Esophagus squamous epithelium (tissue), 5 donors: ENCODE measurements at regions not wholly inside any gene's neighbourhood (a gene's known extent, or its start where the extent isn't known, plus 50 kb on each side); places are given as distances from the start of the nearest gene placed in this dataset.

Experiments used
- DNase-seq: peaks from one replicate; lab custom pipeline; 2025; lab: John Stamatoyannopoulos, UW
- H3K27ac ChIP-seq, 4 donors: fragments of 200-600 bp; sonication (generic); one replicate each; pipeline ENCODE4 v1.5.1; 2016 to 2019; ENCODE audit warnings: mild to moderate bottlenecking in 1 of 4
- H3K27me3 ChIP-seq, 4 donors: fragments of 200-600 bp; sonication (generic); 1 replicate in 3 of 4; 2 replicates in 1 of 4; pipeline versions ENCODE4 v1.5.1 to v1.6.0; 2017 to 2021; ENCODE audit warnings: antibody characterized with exemption in 1 of 4
- H3K36me3 ChIP-seq, 3 donors: fragments of 200-600 bp; sonication (generic); one replicate each; pipeline ENCODE4 v1.5.1; 2016 to 2019
- H3K4me1 ChIP-seq, 3 donors: fragments of 200-600 bp; sonication (generic); one replicate each; pipeline ENCODE4 v1.5.1; 2017 to 2019
- H3K4me3 ChIP-seq, 4 donors: fragments of 200-600 bp; sonication (generic); 1 replicate in 3 of 4; 2 replicates in 1 of 4; pipeline ENCODE4 v1.5.1; 2016 to 2019; ENCODE audit warnings: mild to moderate bottlenecking in 2 of 4, moderate library complexity in 1 of 4
- H3K9me3 ChIP-seq, 3 donors: fragments of 200-600 bp; sonication (generic); one replicate each; pipeline ENCODE4 v1.5.1; 2016 to 2019
- CTCF ChIP-seq, 6 experiments: fragments of 450-650 bp in 4 of 6; fragments of 200-600 bp in 2 of 6; sonication (generic) in 2 of 6; IDR thresholded peaks; one replicate each; pipeline ENCODE4 v1.5.1; 2016 to 2019; ENCODE audit warnings: antibody characterized with exemption in 6 of 6, mild to moderate bottlenecking in 4 of 6, moderate library complexity in 4 of 6
- POLR2A ChIP-seq, 4 donors: fragments of 450-650 bp; IDR thresholded peaks; one replicate each; pipeline ENCODE4 v1.6.1; 2017; ENCODE audit warnings: antibody characterized with exemption in 4 of 4, mild to moderate bottlenecking in 4 of 4, moderate library complexity in 3 of 4
- WGBS, 2 donors: methylation state at CpG; one replicate each; pipeline ENCODE4 v1.1.5; 2018; 5-methylcytosine and 5-hydroxymethylcytosine counted together
- intact Hi-C: fragments of 100-400 bp; cut with DNase I; formaldehyde crosslinking; loops from one replicate; pipeline ENCODE4 v1.15.0; 2022
- donor health status: DM: yes; HTN: yes; CAD: no.

GRCh38 chr4:10212400-10212799 lies 95.8 kb upstream of the WDR1 start:
- no peak overlapping the region for H3K4me3 ChIP-seq
- no peak for DNase-seq
- intact Hi-C loops, result no loop called here
- no peaks in the 10 kb centered on the region for H3K4me1 ChIP-seq
- no peak for TF ChIP-seq POLR2A (IDR thresholded peaks at IDR 0.05)
- TF ChIP-seq CTCF (IDR thresholded peaks at IDR 0.05), result no peak
- H3K36me3 ChIP-seq, result no peaks in the 10 kb centered on the region
- 67 to 80% methylated on average over 1 to 2 of the region's 2 CpGs for WGBS, 2 donors
- H3K9me3 ChIP-seq, result no peaks in the 10 kb centered on the region
- H3K27ac ChIP-seq, result no peak overlapping the region
- no peaks in the 10 kb centered on the region for H3K27me3 ChIP-seq

GRCh38 chr4:10207116-10207515 lies 90.5 kb upstream of the WDR1 start:
- no peak for DNase-seq
- Histone ChIP-seq H3K4me1 (no peaks in the 10 kb centered on the region), H3K27ac (no peak overlapping the region), H3K36me3 (no peaks in the 10 kb centered on the region), H3K9me3 (no peaks in the 10 kb centered on the region), H3K27me3 (no peaks in the 10 kb centered on the region), H3K4me3 (no peak overlapping the region)
- WGBS, 2 donors, result 58 to 62% methylated on average over 4 of the region's 4 CpGs
- intact Hi-C loops, result no loop called here
- TF ChIP-seq POLR2A (IDR thresholded peaks at IDR 0.05), result no peak
- TF ChIP-seq CTCF (IDR thresholded peaks at IDR 0.05), result no peak

DNA sequence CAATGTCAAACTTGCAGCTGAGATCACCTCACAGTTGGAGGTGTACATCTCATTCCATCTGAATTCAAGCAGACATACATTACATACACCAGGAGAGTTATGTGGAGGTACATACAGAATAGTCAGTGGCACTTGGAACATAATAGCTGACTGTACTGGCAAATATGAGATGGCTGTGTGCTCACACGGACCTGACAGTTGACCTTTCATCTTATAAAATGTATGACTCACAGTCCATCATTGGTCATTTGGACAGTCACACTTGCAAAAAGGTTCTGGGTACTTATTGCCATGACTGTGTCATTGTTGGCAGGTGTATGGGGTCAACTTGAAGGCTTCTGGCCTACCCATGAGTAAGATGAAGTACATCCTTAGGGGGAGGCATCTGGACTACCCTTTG lies 88.6 kb upstream of the WDR1 start:
- intact Hi-C loops, result no loop called here
- DNase-seq, result no peak
- Histone ChIP-seq H3K4me3 (no peak overlapping the region), H3K27ac (no peak overlapping the region), H3K36me3 (no peaks in the 10 kb centered on the region), H3K4me1 (no peaks in the 10 kb centered on the region), H3K9me3 (no peaks in the 10 kb centered on the region), H3K27me3 (peaks cover 0 to 7% (median 0%) of the 10 kb centered on the region in 4 donors)
- 38 to 57% methylated on average over 1 of the region's 1 CpG for WGBS, 2 donors
- TF ChIP-seq POLR2A (IDR thresholded peaks at IDR 0.05), result no peak
- TF ChIP-seq CTCF (IDR thresholded peaks at IDR 0.05), result no peak

- Histone ChIP-seq H3K27ac (no peak overlapping the region), H3K27me3 (peaks cover 0 to 7% (median 0%) of the 10 kb centered on the region in 4 donors), H3K4me3 (no peak overlapping the region), H3K36me3 (no peaks in the 10 kb centered on the region), H3K9me3 (no peaks in the 10 kb centered on the region), H3K4me1 (no peaks in the 10 kb centered on the region)
- WGBS, 2 donors, result 76 to 86% methylated on average over 8 of the region's 9 CpGs
- no peak for DNase-seq
- intact Hi-C loops, result no loop called here
- TF ChIP-seq POLR2A (IDR thresholded peaks at IDR 0.05), result no peak
- TF ChIP-seq CTCF (IDR thresholded peaks at IDR 0.05), result no peak
Observed at GRCh38 chr4:10204401-10205058, 87.9 kb upstream of the WDR1 start.

- Histone ChIP-seq H3K27me3 (peaks cover 0 to 7% (median 0%) of the 10 kb centered on the region in 4 donors), H3K4me1 (no peaks in the 10 kb centered on the region), H3K4me3 (no peak overlapping the region), H3K27ac (no peak overlapping the region), H3K36me3 (no peaks in the 10 kb centered on the region), H3K9me3 (no peaks in the 10 kb centered on the region)
- WGBS, 2 donors, result 66 to 75% methylated on average over 3 of the region's 3 CpGs
- TF ChIP-seq CTCF (IDR thresholded peaks at IDR 0.05) (no peak), POLR2A (IDR thresholded peaks at IDR 0.05) (no peak)
- intact Hi-C loops, result no loop called here
- no peak for DNase-seq
Observed at GRCh38 chr4:10203851-10204250, 87.3 kb upstream of the WDR1 start.
